ENCODE measurements at regions not wholly inside any gene's neighbourhood (a gene's known extent, or its start where the extent isn't known, plus 50 kb on each side); places are given as distances from the start of the nearest gene placed in this dataset.

GRCh38 chr15:27702581-27702980, 396.5 kb downstream of the OCA2 start:
- no peak overlapping the region for H3K27ac ChIP-seq
- TF ChIP-seq CTCF (conservative IDR thresholded peaks at IDR 0.05) = no peak

GRCh38 chr15:27701956-27702355, 397.2 kb downstream of the OCA2 start:
- no peak overlapping the region for H3K27ac ChIP-seq
- no peak for TF ChIP-seq CTCF (conservative IDR thresholded peaks at IDR 0.05)

- TF ChIP-seq CTCF (conservative IDR thresholded peaks at IDR 0.05) = no peak
- no peak overlapping the region for H3K27ac ChIP-seq
Measured at GRCh38 chr15:27701014-27701413, 398.1 kb downstream of the OCA2 start.

GRCh38 chr15:27699699-27700098, 399.4 kb downstream of the OCA2 start:
- TF ChIP-seq CTCF (conservative IDR thresholded peaks at IDR 0.05) = no peak
- H3K27ac ChIP-seq = no peak overlapping the region

GRCh38 chr15:27696530-27696929, 402.6 kb downstream of the OCA2 start:
- H3K27ac ChIP-seq = no peak overlapping the region
- TF ChIP-seq CTCF (conservative IDR thresholded peaks at IDR 0.05) = no peak

- TF ChIP-seq CTCF (conservative IDR thresholded peaks at IDR 0.05) = no peak
- H3K27ac ChIP-seq = no peak overlapping the region
Measured at GRCh38 chr15:27695726-27696125, 403.4 kb downstream of the OCA2 start.

- H3K27ac ChIP-seq = no peak overlapping the region
- TF ChIP-seq CTCF (conservative IDR thresholded peaks at IDR 0.05) = no peak
Measured at GRCh38 chr15:27694506-27695087, 404.5 kb downstream of the OCA2 start.
